Left lung (tissue), 4 donors: ENCODE measurements at regions not wholly inside any gene's neighbourhood (a gene's known extent, or its start where the extent isn't known, plus 50 kb on each side); places are given as distances from the start of the nearest gene placed in this dataset.
"Not testable (repeated sequence)": the region's sequence is repeated elsewhere in the genome, so short reads cannot be mapped to it uniquely, and the experiment has no call there.

Experiments used
- ATAC-seq: fragments of 200-7000 bp; cut with Tn5 transposase; one replicate; pipeline ENCODE4 v1.9.1; 2020; ENCODE audit warnings: moderate library complexity
- DNase-seq, 4 donors: peaks; one replicate each; pipeline ENCODE4 v3.0.0-alpha.2; 2013 to 2020
- H3K27ac ChIP-seq, 2 donors: fragments of 200-600 bp; sonication (generic) in 1 of 2; one replicate each; pipeline versions ENCODE4 v1.5.0 to v1.8.0; 2020 to 2021
- H3K27me3 ChIP-seq, 2 donors: fragments of 200-600 bp; sonication (generic) in 1 of 2; one replicate each; pipeline versions ENCODE4 v1.5.0 to v1.8.0; 2020 to 2021
- H3K36me3 ChIP-seq, 2 donors: fragments of 200-600 bp; sonication (generic) in 1 of 2; one replicate each; pipeline versions ENCODE4 v1.5.0 to v1.8.0; 2020 to 2021
- H3K4me1 ChIP-seq, 2 donors: fragments of 200-600 bp; one replicate each; pipeline ENCODE4 v1.8.0; 2021
- H3K4me3 ChIP-seq, 2 donors: fragments of 200-600 bp; sonication (generic) in 1 of 2; one replicate each; pipeline versions ENCODE4 v1.5.0 to v1.8.0; 2020 to 2021; ENCODE audit warnings: mild to moderate bottlenecking in 1 of 2
- H3K9me3 ChIP-seq, 2 donors: fragments of 200-600 bp; sonication (generic) in 1 of 2; one replicate each; pipeline versions ENCODE4 v1.5.0 to v1.8.0; 2020 to 2021
- CTCF ChIP-seq, 2 donors: fragments of 200-600 bp; sonication (generic) in 1 of 2; IDR thresholded peaks; one replicate each; pipeline versions ENCODE4 v1.5.0 to v1.8.0; 2021; ENCODE audit warnings: antibody characterized with exemption in 2 of 2
- intact Hi-C, 2 donors: fragments of 100-400 bp; cut with DNase I; formaldehyde crosslinking; loops; one replicate each; pipeline versions ENCODE4 v1.11.2 to v1.14.2; 2022
- donor health status: DM: no; HTN: yes; CAD: no.
- donor health status: DM: no; HTN: no; CAD: no.

- intact Hi-C loops = no loop called here
- Histone ChIP-seq H3K36me3 (no peaks in the 10 kb centered on the region), H3K27me3 (no peaks in the 10 kb centered on the region), H3K27ac (no peak overlapping the region), H3K4me1 (no peaks in the 10 kb centered on the region), H3K9me3 (peaks cover 0 to 22% of the 10 kb centered on the region in 2 donors), H3K4me3 (no peak overlapping the region)
- ATAC-seq = no peak
- no peak for TF ChIP-seq CTCF (IDR thresholded peaks at IDR 0.05)
- DNase-seq = no peak
Observed at GRCh38 chr16:7772722-7773121, 440.1 kb downstream of the RBFOX1 start.

- intact Hi-C loops, H3K27me3 ChIP-seq, H3K36me3 ChIP-seq, H3K27ac ChIP-seq, H3K9me3 ChIP-seq, H3K4me3 ChIP-seq, DNase-seq, H3K4me1 ChIP-seq, ATAC-seq: not testable (repeated sequence)
Observed at GRCh38 chr16:7769091-7769490, 436.4 kb downstream of the RBFOX1 start.

- Histone ChIP-seq H3K36me3 (no peaks in the 10 kb centered on the region), H3K9me3 (peaks cover 0 to 2% of the 10 kb centered on the region in 2 donors), H3K4me1 (no peaks in the 10 kb centered on the region), H3K27ac (no peak overlapping the region), H3K4me3 (no peak overlapping the region), H3K27me3 (peaks cover 0 to 8% of the 10 kb centered on the region in 2 donors)
- intact Hi-C loops = no loop called here
- no peak for DNase-seq
- ATAC-seq = no peak
- TF ChIP-seq CTCF (IDR thresholded peaks at IDR 0.05) = no peak
Observed at GRCh38 chr16:7765079-7765550, 432.5 kb downstream of the RBFOX1 start.

GRCh38 chr16:7763111-7763510 lies 430.5 kb downstream of the RBFOX1 start:
- no peak for TF ChIP-seq CTCF (IDR thresholded peaks at IDR 0.05)
- no peaks in the 10 kb centered on the region for H3K36me3 ChIP-seq
- no peak for ATAC-seq
- no peak overlapping the region for H3K27ac ChIP-seq
- intact Hi-C loops = no loop called here
- H3K4me1 ChIP-seq = no peaks in the 10 kb centered on the region
- H3K27me3 ChIP-seq = peaks cover 0 to 8% of the 10 kb centered on the region in 2 donors
- H3K9me3 ChIP-seq = peaks cover 0 to 2% of the 10 kb centered on the region in 2 donors
- H3K4me3 ChIP-seq = no peak overlapping the region
- DNase-seq = no peak
